ENCODE measurements at regions not wholly inside any gene's neighbourhood (a gene's known extent, or its start where the extent isn't known, plus 50 kb on each side); places are given as distances from the start of the nearest gene placed in this dataset.

GRCh38 chr3:111454551-111454950, 87.4 kb upstream of the CD96 start (continued):
- TF ChIP-seq MAX (IDR thresholded peaks at IDR 0.05; ENCODE audit: low read depth) = no peak
- TF ChIP-seq ELF1 (IDR thresholded peaks at IDR 0.05) = no peak
- no peak for TF ChIP-seq YY1 (IDR thresholded peaks at IDR 0.05; ENCODE audit: low read depth)
- TF ChIP-seq FOSL2 (IDR thresholded peaks at IDR 0.05; ENCODE audit: borderline replicate concordance, low read depth) = no peak

GRCh38 chr3:111465081-111465670, 76.8 kb upstream of the CD96 start:
- Histone ChIP-seq H3K9me2 (no peaks in the 10 kb centered on the region), H3K9me3 (no peaks in the 10 kb centered on the region), H3F3A (replicated peaks; ENCODE audit: insufficient read depth) (no peaks in the 10 kb centered on the region), H3K27ac (ENCODE audit: low read depth in 2 of 2, low read length in 1 of 2) (no peak overlapping the region), H3K4me3 (ENCODE audit: low read depth in 2 of 2, low read length in 1 of 2) (no peak overlapping the region), H4K20me1 (ENCODE audit: insufficient read depth) (no peaks in the 10 kb centered on the region), H3K36me3 (replicated peaks in 1 of 2; ENCODE audit: control insufficient read depth in 1 of 2, insufficient read depth in 2 of 2, low read length in 1 of 2) (no peaks in the 10 kb centered on the region), H3K4me2 (no peak overlapping the region), H2AFZ (ENCODE audit: low read depth) (no peak overlapping the region), H3K4me1 (ENCODE audit: control insufficient read depth in 1 of 2, insufficient read depth in 2 of 2, low read depth in 1 of 2, low read length in 1 of 2) (no peaks in the 10 kb centered on the region; a peak in 1 of 4 replicates), H3K79me2 (ENCODE audit: insufficient read depth) (no peaks in the 10 kb centered on the region), H3K9ac (no peak overlapping the region), H3K27me3 (ENCODE audit: insufficient read depth) (no peaks in the 10 kb centered on the region)
- 11% methylated on average over 2 of the region's 2 CpGs for WGBS (ENCODE audit: low lambda C conversion rate)
- no peak for TF ChIP-seq GABPA (IDR thresholded peaks at IDR 0.05; ENCODE audit: low read depth)
- TF ChIP-seq EP300 (IDR thresholded peaks at IDR 0.05; ENCODE audit: borderline replicate concordance in 1 of 2, low read depth in 1 of 2, low read length in 1 of 2) = 0 out of 4 replicates have a peak, but pooled peaks of 1 of the 2 experiments have one; percentile 4
- 0 out of 2 replicates have a peak, but pooled peaks have one; percentile 19 for TF ChIP-seq RCOR1 (IDR thresholded peaks at IDR 0.05; ENCODE audit: low read length)
- CTCF ChIA-PET = interaction anchor here (0.7 kb wide), 1 partner anchor 189 kb away, joined by 3 read pairs; no protein-coding TSS in a partner anchor
- no peak for DNase-seq
- POLR2A ChIA-PET = no interaction called here

GRCh38 chr3:111470032-111470431, 72.0 kb upstream of the CD96 start:
- WGBS (ENCODE audit: low lambda C conversion rate) = 11% methylated on average over 2 of the region's 2 CpGs
- Histone ChIP-seq H3K4me3 (ENCODE audit: low read depth in 2 of 2, low read length in 1 of 2) (no peak overlapping the region), H2AFZ (ENCODE audit: low read depth) (no peak overlapping the region), H3K27me3 (ENCODE audit: insufficient read depth) (no peaks in the 10 kb centered on the region), H3K36me3 (replicated peaks in 1 of 2; ENCODE audit: control insufficient read depth in 1 of 2, insufficient read depth in 2 of 2, low read length in 1 of 2) (no peaks in the 10 kb centered on the region), H3K27ac (ENCODE audit: low read depth in 2 of 2, low read length in 1 of 2) (no peak overlapping the region), H3K4me2 (no peak overlapping the region), H4K20me1 (ENCODE audit: insufficient read depth) (no peaks in the 10 kb centered on the region), H3K4me1 (ENCODE audit: control insufficient read depth in 1 of 2, insufficient read depth in 2 of 2, low read depth in 1 of 2, low read length in 1 of 2) (no peaks in the 10 kb centered on the region; a peak in 1 of 4 replicates), H3K9me2 (no peaks in the 10 kb centered on the region), H3K9me3 (no peaks in the 10 kb centered on the region), H3F3A (replicated peaks; ENCODE audit: insufficient read depth) (no peaks in the 10 kb centered on the region), H3K9ac (no peak overlapping the region), H3K79me2 (ENCODE audit: insufficient read depth) (no peaks in the 10 kb centered on the region)
- POLR2A ChIA-PET = no interaction called here
- TF ChIP-seq GABPA (IDR thresholded peaks at IDR 0.05; ENCODE audit: low read depth) = no peak
- no peak for TF ChIP-seq SIN3A (IDR thresholded peaks at IDR 0.05; ENCODE audit: borderline replicate concordance, low read depth, low read length)
- TF ChIP-seq JUND (IDR thresholded peaks at IDR 0.05) = no peak
- TF ChIP-seq FOSL2 (IDR thresholded peaks at IDR 0.05; ENCODE audit: borderline replicate concordance, low read depth) = no peak
- no peak for TF ChIP-seq RFX5 (IDR thresholded peaks at IDR 0.05; ENCODE audit: low read length)
- no peak for TF ChIP-seq EP300 (IDR thresholded peaks at IDR 0.05; ENCODE audit: borderline replicate concordance in 1 of 2, low read depth in 1 of 2, low read length in 1 of 2)
- TF ChIP-seq YY1 (IDR thresholded peaks at IDR 0.05; ENCODE audit: low read depth) = no peak
- TF ChIP-seq NFIC (IDR thresholded peaks at IDR 0.05; ENCODE audit: borderline replicate concordance) = no peak
- TF ChIP-seq CTCF (IDR thresholded peaks at IDR 0.05) = no peak
- no peak for TF ChIP-seq GATA2 (CRISPR knock-in tag; IDR thresholded peaks at IDR 0.05)
- no peak for TF ChIP-seq PBX3 (IDR thresholded peaks at IDR 0.05)
- TF ChIP-seq NRF1 (IDR thresholded peaks at IDR 0.05; ENCODE audit: low read depth, low read length) = no peak
- TF ChIP-seq RAD21 (IDR thresholded peaks at IDR 0.05; ENCODE audit: low read length) = no peak
- TF ChIP-seq POLR2AphosphoS5 (IDR thresholded peaks at IDR 0.05; ENCODE audit: low read depth, low read length) = no peak
- TF ChIP-seq MAX (IDR thresholded peaks at IDR 0.05; ENCODE audit: low read depth) = no peak
- no peak for TF ChIP-seq SMC3 (IDR thresholded peaks at IDR 0.05; ENCODE audit: low read depth, low read length)
- no peak for DNase-seq
- CTCF ChIA-PET = no interaction called here
